ENCODE measurements at regions not wholly inside any gene's neighbourhood (a gene's known extent, or its start where the extent isn't known, plus 50 kb on each side); places are given as distances from the start of the nearest gene placed in this dataset.
A peak's percentile ranks its signal among the peaks of the same experiment; 100 is the strongest.

DNA sequence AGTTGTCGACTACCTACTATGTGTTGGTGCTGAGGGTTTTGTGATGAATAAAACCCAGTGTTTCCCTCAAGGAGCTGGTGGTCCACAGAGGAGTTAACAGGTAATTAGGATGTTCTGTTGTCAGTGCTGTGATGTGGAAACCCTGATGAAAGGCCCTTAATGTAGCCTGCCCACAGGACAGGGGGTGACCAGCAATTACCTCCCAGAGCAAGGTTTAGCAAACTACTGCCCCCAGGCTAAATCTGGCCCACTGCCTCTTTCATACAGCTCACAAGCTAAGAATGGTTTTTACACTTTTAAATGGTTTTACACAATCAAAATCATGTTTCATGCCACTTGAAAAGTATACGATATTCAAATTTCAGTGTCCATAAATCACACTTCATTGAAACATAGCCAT, 536.2 kb downstream of the MIAT start:
- no peak overlapping the region for H2AFZ ChIP-seq (ENCODE audit: low read depth, low read length)
- Mint-ChIP-seq H3K27me3 (ENCODE audit: low read depth, unreplicated experiment) (peaks cover 4% of the 10 kb centered on the region), H3K36me3 (ENCODE audit: low read depth, unreplicated experiment) (peaks cover 7% of the 10 kb centered on the region), H3K4me3 (ENCODE audit: unreplicated experiment) (no peak overlapping the region), H3K9me3 (ENCODE audit: unreplicated experiment) (peaks cover 5% of the 10 kb centered on the region), H3K27ac (ENCODE audit: unreplicated experiment) (peak overlapping the region; percentile 79), H3K4me1 (ENCODE audit: low read depth, unreplicated experiment) (peaks cover 12% of the 10 kb centered on the region)
- no peaks in the 10 kb centered on the region for H3K79me2 ChIP-seq (ENCODE audit: insufficient read depth, low read length)
- DNase-seq (ENCODE audit: low read depth): no peak
- no peaks in the 10 kb centered on the region for H4K20me1 ChIP-seq (ENCODE audit: insufficient read depth, low read length)
- no peak for FAIRE-seq
- no peak overlapping the region for H3K9ac ChIP-seq (ENCODE audit: low read length)
- no peak overlapping the region for H3K4me2 ChIP-seq (ENCODE audit: low read length)
- H3K27ac ChIP-seq (ENCODE audit: low read depth, low read length): no peak overlapping the region
- no peaks in the 10 kb centered on the region for H3K36me3 ChIP-seq (ENCODE audit: insufficient read depth, low read length)
- TF ChIP-seq EZH2 (IDR thresholded peaks at IDR 0.05; ENCODE audit: insufficient read depth, low read length) (no peak), CTCF (IDR thresholded peaks at IDR 0.05; ENCODE audit: insufficient read depth, low read depth, low read length) (no peak)
- no peaks in the 10 kb centered on the region for H3K27me3 ChIP-seq (ENCODE audit: insufficient read depth, low read length)
- no peaks in the 10 kb centered on the region for H3K9me3 ChIP-seq (ENCODE audit: insufficient read depth, low read depth, low read length)
- H3K4me3 ChIP-seq (ENCODE audit: insufficient read depth, low read depth, low read length): no peak overlapping the region
- H3K4me1 ChIP-seq (ENCODE audit: insufficient read depth, low read length): no peaks in the 10 kb centered on the region

GRCh38 chr22:27194096-27194748, 536.8 kb downstream of the MIAT start:
- no peak for TF ChIP-seq CTCF (IDR thresholded peaks at IDR 0.05; ENCODE audit: insufficient read depth, low read depth, low read length)
- no peak for TF ChIP-seq EZH2 (IDR thresholded peaks at IDR 0.05; ENCODE audit: insufficient read depth, low read length)

DNA sequence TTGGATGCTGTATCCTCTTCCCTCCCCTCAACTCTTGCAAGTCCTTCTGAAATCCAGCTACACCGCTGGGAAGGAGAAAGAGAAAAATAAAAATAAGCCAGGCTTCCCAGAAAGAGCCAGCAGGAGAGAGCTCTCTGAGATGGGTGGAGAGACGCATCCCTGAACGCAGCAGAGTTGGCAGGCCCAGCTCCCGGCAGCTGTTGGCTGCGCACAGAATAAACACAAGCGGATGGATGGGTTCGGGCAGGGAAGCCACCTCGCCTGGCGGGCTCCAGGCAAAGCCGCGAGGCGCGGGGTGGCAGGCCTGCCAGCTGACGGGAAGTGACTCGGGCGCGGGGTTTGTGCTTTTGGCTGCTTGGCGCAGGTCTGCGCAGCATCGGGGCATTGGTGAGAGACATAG, 537.7 kb downstream of the MIAT start:
- Histone ChIP-seq H3K79me2 (ENCODE audit: insufficient read depth, low read length) (no peaks in the 10 kb centered on the region), H3K4me1 (ENCODE audit: insufficient read depth, low read length) (no peaks in the 10 kb centered on the region), H3K4me2 (ENCODE audit: low read length) (no peak overlapping the region), H3K9me3 (ENCODE audit: insufficient read depth, low read depth, low read length) (no peaks in the 10 kb centered on the region), H3K9ac (ENCODE audit: low read length) (no peak overlapping the region), H3K4me3 (ENCODE audit: insufficient read depth, low read depth, low read length) (no peak overlapping the region), H3K27ac (ENCODE audit: low read depth, low read length) (no peak overlapping the region), H3K36me3 (ENCODE audit: insufficient read depth, low read length) (no peaks in the 10 kb centered on the region), H4K20me1 (ENCODE audit: insufficient read depth, low read length) (no peaks in the 10 kb centered on the region), H3K27me3 (ENCODE audit: insufficient read depth, low read length) (no peaks in the 10 kb centered on the region), H2AFZ (ENCODE audit: low read depth, low read length) (no peak overlapping the region)
- H3K4me1 Mint-ChIP-seq (ENCODE audit: low read depth, unreplicated experiment): peaks cover 16% of the 10 kb centered on the region
- TF ChIP-seq CTCF (IDR thresholded peaks at IDR 0.05; ENCODE audit: insufficient read depth, low read depth, low read length) (no peak), EZH2 (IDR thresholded peaks at IDR 0.05; ENCODE audit: insufficient read depth, low read length) (no peak)
- H3K9me3 Mint-ChIP-seq (ENCODE audit: unreplicated experiment): peaks cover 5% of the 10 kb centered on the region
- no peak overlapping the region for H3K4me3 Mint-ChIP-seq (ENCODE audit: unreplicated experiment)
- DNase-seq (ENCODE audit: low read depth): no peak
- H3K27me3 Mint-ChIP-seq (ENCODE audit: low read depth, unreplicated experiment): peaks cover 3% of the 10 kb centered on the region
- no peak overlapping the region for H3K27ac Mint-ChIP-seq (ENCODE audit: unreplicated experiment)
- no peak for FAIRE-seq
- peaks cover 7% of the 10 kb centered on the region for H3K36me3 Mint-ChIP-seq (ENCODE audit: low read depth, unreplicated experiment)

More at GRCh38 chr22:27194096-27194748, 536.8 kb downstream of the MIAT start:
- H3K27ac ChIP-seq (ENCODE audit: low read depth, low read length): no peak overlapping the region
- H3K27me3 Mint-ChIP-seq (ENCODE audit: low read depth, unreplicated experiment): peaks cover 3% of the 10 kb centered on the region
- H3K4me2 ChIP-seq (ENCODE audit: low read length): no peak overlapping the region
- FAIRE-seq (no peak), DNase-seq (ENCODE audit: low read depth) (no peak)
- H3K4me3 ChIP-seq (ENCODE audit: insufficient read depth, low read depth, low read length): no peak overlapping the region
- H3K9me3 Mint-ChIP-seq (ENCODE audit: unreplicated experiment): peaks cover 5% of the 10 kb centered on the region
- no peak overlapping the region for H3K9ac ChIP-seq (ENCODE audit: low read length)
- H3K27me3 ChIP-seq (ENCODE audit: insufficient read depth, low read length): no peaks in the 10 kb centered on the region
- no peak overlapping the region for H2AFZ ChIP-seq (ENCODE audit: low read depth, low read length)
- H3K4me1 ChIP-seq (ENCODE audit: insufficient read depth, low read length): no peaks in the 10 kb centered on the region
- no peaks in the 10 kb centered on the region for H3K79me2 ChIP-seq (ENCODE audit: insufficient read depth, low read length)
- no peaks in the 10 kb centered on the region for H3K9me3 ChIP-seq (ENCODE audit: insufficient read depth, low read depth, low read length)
- H3K27ac Mint-ChIP-seq (ENCODE audit: unreplicated experiment): peak overlapping the region; percentile 79
- no peak overlapping the region for H3K4me3 Mint-ChIP-seq (ENCODE audit: unreplicated experiment)
- H3K36me3 Mint-ChIP-seq (ENCODE audit: low read depth, unreplicated experiment): peaks cover 7% of the 10 kb centered on the region
- H4K20me1 ChIP-seq (ENCODE audit: insufficient read depth, low read length): no peaks in the 10 kb centered on the region
- peaks cover 16% of the 10 kb centered on the region for H3K4me1 Mint-ChIP-seq (ENCODE audit: low read depth, unreplicated experiment)
- no peaks in the 10 kb centered on the region for H3K36me3 ChIP-seq (ENCODE audit: insufficient read depth, low read length)

Measured in astrocyte (in vitro differentiated cells and primary cell).